GM21367 (cell line): ENCODE measurements at regions not wholly inside any gene's neighbourhood (a gene's known extent, or its start where the extent isn't known, plus 50 kb on each side); places are given as distances from the start of the nearest gene placed in this dataset.

Experiments
- ATAC-seq: cut with Tn5 transposase; IDR thresholded peaks from one replicate; pipeline ENCODE4 v1.9.1; 2021; ENCODE audit not compliant: unreplicated experiment

DNA sequence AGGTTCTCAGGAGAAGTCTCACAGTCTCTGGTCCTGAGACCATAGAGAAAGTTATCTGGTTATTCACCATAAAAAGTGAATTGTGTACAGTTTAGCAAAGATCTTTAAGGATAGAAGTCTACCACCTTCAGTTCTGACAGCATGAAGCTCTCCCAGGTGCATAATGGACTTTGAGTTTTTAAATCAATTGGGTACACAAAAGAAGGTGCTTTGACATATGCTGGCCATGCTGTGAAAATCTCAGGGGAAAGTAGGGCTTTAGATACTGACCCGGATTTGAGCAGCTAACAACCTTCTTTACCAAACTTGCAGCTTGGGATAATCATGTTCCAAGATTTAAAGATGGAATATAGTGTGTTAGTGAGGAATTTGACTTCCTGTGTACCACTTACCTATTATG lies 264.2 kb downstream of the ZSWIM6 start:
- no peak for ATAC-seq

DNA sequence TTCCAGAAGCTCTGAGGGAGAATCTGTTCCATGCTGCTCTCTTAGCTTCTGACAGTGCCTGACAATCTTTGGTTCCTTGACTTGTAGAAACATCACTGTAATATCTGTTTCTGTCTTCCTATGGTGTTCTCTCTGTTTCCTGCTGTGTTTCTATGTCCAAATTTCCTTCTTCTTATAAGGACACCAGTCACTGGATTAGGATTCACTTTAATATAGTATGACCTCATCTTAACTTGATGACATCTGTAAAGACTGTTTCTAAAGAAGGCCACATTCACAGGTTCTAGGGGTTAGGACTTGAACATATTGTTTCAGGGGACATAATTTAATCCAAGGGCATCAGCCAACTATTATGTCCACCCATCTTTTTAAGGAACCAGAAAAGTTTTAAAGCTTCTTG lies 265.6 kb downstream of the ZSWIM6 start:
- no peak for ATAC-seq

DNA sequence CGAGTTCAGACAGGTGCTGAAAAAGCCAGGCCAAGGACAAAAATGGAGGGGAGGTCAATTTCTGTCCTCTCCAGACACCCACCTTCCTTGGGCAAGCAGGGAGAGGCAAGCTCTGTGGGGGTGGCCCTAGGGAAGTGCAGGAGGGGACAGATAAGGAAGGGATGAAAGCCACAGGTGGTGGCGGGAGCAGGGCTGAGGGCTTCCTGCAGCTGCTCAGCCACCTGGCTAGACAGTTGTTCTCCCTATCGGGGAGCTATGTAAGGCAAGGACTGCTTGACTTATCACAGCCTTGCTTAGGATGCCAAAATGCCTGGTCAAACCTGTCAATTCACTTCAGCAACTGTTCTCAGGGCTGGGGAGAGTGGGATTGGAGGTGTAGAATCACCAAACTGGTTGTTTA lies 266.1 kb downstream of the ZSWIM6 start:
- ATAC-seq, result no peak

DNA sequence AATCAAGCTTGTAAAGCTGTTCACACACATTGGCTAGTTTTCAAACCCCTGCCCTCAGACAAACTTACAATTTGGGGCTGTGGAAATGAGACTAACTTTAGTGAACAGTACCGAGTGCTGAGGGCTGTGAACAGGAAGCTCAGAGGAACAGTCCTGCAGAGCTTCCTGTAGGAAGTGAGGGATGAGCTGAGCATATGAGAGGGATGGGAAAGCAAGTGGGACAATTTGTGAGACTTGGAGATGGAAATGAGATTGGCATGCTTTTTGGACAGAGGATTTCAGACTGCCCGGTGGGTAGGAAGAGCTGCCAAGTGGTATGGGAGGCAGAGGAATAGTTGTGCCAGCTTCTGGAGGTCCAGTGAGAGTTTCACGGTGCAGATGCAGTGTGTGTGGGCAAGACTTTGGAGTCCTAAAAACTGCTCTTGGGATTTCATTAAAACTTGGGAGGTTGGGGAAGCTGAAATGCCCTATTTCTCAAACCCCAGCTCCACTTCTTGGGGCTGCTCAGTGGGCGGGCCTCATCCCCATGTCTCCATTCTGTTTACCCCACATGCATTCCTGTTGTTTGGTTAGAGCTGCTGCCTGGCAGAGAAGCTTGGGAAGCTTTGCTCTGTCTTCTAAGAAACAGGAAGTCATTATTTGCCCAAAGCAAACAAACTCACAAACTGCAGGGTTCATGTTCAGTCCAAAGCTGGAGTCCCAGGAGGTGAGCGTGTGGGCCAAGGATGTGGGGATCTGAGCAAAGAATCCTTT lies 267.5 kb downstream of the ZSWIM6 start:
- no peak for ATAC-seq

DNA sequence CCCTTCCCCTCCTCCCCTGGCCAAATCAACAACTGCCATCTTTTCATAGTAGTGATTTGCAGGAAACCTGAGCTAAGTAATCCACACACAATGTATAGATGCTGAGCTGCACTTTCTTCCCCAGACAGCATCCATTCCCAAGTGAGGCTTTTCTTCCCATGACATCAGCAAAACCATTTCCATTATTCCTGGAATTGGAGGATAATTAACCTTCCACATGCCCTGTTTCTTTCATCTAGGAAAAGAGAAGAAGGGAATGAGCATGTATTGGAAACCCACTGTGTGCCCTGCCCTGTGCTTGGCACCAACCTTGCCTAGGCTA lies 268.0 kb downstream of the ZSWIM6 start:
- ATAC-seq, result no peak

DNA sequence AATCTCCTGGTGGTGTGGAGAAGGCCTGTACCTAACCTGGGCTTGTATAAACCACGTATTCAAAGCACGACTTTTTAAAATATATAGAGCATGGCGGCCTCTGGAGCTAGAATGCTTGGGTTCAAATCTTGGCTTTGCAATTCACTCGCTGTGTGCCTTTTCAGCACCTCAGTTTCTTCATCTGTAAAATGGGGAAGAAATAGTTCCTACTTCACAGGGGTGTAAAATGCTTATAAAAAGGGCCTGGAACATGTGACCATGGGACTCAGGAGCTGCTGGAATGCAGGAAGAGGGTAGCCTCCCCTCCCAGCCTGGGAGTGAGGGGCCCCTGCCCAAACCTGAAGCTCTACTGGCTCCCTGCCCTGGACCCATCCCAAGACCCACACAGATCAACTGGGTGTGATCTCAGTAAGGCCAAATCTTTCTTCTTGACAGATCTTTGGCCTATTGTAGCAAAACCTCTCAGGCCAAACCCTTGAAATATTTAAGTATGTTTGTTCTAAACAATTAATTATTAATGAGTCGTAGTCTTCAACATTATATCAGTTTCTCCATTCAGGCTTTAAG lies 269.0 kb downstream of the ZSWIM6 start:
- ATAC-seq, result no peak

DNA sequence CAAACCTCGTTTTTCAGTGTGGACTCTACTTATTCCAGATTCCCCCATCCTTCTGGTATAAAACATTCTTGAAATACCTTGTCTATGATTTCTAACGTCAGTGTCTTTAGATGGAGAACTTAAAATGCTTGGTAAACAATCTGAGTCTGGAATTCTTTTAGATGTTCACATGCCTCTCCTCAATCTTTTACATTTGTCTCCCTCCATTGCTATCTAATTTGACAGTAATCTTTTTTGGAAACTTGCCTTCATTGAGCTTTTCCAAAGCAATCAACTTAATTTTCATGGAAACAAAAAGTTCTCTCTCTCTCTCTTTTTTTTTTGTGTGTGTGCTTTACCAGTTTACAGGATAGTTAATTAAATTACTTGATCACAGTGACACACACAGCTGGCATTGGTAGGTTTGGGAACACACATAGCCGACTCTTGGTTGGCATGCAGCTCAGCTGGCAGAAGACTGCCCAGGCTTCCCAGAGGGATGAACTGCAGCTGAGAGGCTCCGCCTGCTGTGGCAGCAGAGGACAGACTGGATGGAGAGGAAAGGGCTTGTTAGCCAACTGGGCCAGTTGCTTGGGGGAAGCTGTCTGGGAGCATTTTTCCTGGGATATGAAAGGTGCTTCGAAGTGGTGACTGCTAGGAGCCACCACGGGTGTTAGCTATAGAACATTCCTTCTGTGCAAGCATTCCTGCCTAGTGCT lies 271.3 kb downstream of the ZSWIM6 start:
- no peak for ATAC-seq

DNA sequence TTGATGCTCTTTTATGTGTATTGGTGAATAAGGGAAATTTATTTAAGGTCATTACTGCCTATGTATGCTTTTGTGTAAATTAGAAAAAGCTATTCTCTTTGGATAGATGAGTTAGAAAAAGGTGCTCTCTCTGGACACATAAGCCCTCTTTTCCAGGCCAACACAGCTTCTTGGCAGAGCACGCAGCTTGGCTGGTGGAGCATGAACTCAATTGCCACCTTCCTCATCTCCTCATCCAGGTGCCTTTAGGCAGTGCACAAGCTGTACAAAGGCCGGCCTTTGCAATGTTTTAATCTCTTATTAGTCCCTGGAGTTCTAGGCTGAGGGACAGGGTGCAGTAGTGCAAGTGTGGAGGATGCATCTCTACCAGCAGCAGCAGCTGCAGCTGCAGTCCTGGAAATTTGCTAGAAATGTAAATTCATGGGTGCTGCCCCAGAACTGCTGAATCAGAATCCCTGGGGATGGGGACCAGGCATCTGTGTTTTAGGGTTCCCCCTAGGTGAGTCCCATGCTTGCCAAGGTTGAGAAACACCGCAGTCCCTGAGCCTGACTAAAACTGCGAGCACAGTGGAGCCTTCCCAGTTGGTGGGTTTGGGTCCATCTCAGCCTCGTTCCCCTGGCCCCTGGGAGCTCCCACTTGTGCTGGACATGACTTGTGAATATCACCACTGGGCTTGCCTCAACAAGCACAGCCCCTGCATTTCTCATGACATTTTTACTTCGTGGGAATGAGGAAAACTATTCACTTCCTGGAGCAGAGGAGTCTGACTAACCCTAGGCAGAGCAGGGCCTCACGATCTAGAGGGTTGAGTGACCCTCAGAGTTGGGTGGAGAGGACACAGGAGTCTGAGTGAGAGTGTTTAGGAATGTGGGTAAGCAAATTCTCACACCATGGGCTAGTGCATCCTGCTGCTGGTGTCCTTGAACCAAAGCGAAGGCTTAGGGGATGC lies 272.3 kb downstream of the ZSWIM6 start:
- ATAC-seq, result no peak

DNA sequence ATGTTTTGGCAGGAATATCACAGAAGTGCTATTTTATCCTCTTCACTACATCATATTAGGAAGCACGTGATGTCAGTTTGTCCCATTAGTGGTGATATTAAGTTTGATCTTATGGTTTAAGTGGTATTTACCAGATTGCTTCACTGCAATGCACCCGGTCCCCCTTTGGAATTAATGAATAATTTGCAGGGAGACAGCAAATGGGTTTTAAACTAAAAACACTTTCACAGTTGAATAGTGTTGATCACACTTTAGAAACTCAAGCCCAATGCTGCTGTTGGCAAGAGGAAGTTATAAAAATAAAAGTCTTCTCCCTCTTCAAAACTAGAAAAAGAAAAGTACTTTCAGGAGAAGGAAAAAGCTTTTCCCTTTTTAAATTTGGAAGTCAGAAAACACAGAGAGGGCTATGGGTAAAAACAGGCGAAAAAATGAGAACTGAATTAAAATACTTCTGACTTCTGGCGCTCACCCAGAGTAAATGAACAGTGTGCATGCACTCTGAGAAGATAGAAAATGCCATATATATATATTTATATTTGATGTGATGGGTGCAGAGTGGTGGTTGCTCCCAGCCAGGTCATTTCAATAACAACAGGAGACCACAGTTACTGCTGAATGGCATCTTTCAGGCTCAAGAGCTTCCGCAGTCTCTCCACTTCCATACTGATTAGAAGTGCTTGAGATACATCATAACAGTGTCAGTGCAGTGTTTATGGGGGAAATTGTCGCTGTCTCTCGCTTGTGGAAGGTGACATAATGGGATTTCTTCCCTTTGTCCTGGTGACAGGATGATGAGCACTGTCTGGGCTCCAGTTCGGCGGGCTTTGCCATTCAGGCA lies 278.0 kb downstream of the ZSWIM6 start:
- no peak for ATAC-seq

DNA sequence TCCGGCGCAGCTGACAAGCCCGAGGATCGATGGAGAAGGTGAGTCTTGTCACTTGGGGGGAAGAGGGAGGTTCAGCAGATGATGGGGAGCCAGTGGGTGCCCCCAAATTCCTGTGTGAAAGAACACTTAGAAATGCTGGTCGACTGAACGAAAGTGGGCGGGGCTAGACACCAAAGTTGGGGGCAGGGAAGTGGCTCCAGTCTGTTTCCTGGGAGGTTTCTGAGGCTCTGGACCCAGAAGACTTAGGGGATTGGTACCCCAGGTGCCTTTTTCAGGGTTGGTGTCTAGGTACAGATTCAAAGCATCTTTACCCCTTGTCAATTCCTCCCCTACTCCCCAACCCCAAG lies 278.6 kb downstream of the ZSWIM6 start:
- ATAC-seq, result no peak

DNA sequence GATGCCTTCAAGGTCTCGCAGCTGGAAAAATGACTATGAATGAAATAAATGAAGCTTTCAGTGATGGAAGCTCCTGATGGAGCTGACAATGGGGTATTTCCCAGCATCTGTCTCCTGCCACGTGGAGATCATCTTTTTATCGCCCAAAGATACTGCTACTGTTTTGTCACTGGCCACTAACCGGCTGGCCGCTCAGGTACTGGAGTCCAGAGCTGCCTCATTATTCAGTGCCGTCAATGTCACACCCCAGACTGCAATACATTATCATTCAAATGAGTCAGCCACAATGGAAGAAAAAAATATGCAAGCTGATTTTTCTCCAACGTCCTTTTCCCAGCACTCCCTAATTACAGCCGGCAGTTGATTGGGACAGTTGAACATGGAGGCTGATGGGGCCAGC lies 280.4 kb downstream of the ZSWIM6 start:
- ATAC-seq, result no peak

DNA sequence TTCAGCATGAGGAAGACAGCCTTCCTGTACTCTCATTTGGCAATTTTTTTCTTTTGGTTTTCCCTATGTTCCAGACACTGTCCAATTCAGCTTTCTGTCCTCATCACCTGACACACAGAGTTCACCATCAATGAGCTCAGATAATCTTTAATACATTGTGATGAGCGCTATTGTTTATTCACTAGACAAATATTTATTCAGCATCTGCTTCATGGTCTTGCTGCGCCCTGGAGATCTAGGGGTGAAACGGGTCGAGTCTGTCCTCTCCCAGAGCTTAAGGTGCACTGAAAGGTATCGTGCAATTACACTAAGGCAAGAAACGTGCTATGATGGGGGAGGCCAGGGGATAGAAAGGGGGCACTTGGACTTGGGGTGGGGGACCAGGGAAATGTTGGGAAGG lies 281.6 kb downstream of the ZSWIM6 start:
- ATAC-seq, result no peak

DNA sequence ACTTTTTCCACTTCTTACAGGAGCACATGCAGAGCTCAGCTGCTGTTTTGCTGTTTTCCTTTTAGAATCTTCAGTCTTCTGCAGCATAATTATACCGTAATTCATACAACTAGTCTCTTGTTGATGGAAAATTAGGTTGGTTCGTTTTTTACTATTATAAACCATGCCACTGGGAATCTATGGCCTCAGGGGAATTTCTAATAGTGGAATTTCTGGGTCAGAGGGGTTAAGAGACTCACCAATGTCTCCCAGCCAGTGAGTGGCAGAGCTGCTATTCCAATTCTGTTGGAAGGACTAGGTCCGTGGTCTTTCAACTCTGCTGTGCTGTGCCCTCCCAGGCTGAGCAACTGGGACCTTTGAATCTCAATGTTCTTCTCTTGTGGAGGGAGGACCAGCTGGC lies 282.5 kb downstream of the ZSWIM6 start:
- ATAC-seq, result no peak

DNA sequence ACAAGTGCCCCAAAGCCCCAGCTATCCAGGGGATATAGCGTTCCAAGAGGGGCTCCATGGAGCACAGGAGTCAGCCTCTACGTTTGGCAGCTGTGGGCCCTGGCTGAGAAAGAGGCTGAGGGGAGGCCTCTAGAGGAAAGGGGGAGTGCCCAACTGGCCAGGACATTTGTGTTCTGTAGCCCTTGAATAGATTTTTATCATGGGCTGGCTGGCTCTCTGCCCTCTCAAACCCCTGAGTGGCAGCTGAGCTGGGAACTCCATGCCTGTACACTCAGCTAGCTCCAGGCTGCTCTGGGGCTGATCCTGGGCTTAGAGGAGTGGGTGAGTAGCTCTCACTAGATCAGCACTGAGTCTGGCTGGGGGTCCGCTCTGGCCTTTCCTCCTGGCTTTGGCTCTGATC lies 285.0 kb downstream of the ZSWIM6 start:
- ATAC-seq, result no peak

DNA sequence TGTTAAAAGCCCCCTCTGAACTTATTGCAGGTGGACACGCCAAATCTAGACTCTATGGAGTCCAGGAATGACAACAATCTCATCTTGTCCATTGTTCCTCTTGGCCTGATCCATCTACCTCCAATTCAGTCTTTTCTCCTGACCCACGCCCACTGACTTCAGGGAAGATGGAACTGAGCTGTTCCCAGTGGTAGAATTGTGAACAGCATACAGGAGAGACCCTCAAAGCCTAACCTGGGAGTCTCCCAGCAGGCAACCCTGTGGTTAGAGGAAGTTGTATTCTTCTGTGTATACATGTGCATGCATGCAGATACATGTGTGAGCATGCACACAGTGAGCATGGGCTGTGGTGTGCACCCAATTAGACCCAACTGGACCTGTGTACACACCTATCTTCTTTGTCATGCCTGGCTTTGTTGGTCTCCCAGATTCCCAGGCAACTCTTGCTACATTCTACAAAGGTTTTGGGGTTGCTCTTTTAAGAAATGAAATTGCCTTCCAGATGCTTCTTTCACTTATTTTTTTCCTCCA lies 286.0 kb downstream of the ZSWIM6 start:
- ATAC-seq, result no peak

DNA sequence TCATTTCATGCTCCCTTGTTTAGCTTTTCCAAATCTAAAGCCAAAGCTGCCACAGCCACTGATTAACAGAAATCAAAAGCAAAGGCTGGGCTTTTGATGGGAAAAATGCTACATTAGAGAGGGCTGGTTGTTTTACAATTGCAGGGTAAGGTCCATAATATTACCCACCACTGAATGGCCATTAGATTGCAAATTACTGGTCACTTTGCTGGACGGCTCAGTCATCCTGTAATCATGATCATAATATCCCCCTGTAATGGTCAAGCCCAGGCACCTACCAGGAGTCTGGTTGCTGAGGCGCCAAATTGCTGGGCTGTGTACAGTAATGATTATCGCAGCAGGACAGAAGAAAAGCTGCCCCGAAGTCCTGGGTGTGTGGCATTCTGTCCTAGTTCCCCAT lies 286.5 kb downstream of the ZSWIM6 start:
- ATAC-seq, result no peak

DNA sequence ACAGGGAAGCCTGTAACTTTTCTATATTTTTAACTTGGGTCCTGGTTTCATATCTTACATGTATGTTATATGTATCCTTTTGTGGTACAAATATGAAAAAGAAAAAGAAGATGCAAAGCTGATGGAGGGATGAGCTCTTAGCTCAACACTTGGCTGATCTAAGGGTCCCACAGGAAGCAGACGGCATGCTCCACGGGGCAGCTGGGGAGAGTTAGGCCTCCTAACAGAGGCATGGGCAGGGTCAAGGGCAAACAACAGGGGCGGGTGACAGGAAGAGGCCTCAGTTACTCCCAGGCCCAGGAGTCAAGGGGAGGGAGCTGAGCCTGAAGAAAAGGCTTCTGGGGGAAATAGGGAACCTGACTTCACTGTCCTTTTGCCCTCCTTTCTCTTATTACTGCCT lies 287.2 kb downstream of the ZSWIM6 start:
- no peak for ATAC-seq

DNA sequence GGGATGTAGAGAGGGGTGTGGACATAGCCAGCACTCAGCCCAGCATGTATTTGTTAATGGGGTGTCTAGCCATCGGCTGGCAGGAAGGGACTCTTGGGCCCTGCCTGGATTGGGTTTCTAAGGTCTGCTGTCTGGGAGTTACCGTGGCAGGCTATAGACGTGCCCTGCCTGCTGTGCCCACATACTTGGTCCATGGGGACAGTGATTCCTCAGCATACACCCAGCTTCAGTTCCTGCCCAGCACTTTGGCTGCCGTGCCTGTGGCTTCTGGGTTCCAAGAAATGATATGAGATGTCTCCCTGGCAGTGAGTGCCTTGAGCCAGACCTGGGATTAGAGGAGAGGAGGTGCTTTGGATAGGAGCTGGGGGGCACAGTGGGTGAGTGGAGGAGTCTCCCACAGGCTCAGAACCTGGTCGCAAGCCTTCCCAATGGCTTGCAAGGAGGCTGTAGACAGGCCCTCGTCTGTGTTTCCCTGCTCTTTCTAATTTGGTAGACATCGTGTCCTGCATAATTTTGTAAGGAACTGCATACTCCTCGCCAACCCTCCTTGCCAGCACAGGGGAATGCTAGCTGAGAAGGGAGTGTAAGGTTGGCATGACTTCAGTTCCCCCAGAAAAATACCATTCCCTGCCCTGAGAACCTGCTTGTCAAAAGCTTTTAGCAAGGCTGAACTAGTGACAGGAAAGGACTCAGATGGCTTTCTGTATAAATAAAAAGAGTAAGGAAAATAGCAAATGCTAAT lies 287.9 kb downstream of the ZSWIM6 start:
- ATAC-seq, result no peak

DNA sequence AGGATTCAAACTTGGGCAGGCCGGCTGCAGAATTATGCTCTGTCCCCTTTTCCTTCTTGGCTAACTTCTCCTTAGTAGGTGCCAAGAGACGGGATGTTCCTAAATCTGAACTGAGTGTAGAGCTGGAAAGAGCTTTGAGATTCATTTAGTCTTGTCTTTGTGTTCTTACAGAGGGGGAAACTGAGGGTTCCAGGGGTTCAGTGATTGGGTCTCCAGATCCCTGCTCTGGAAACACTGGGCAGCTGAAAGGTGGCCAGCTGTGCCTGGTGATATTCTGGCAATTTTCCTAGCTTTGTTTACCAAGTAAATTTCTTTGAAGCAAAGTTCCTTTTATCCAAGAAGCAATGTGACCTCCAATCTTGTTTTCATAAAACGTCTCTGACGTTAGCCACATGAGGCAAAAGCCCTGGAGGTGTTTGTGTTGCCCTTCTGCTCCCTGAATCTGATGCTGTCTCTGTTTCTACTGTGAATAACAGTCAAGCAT lies 288.7 kb downstream of the ZSWIM6 start:
- ATAC-seq, result no peak

DNA sequence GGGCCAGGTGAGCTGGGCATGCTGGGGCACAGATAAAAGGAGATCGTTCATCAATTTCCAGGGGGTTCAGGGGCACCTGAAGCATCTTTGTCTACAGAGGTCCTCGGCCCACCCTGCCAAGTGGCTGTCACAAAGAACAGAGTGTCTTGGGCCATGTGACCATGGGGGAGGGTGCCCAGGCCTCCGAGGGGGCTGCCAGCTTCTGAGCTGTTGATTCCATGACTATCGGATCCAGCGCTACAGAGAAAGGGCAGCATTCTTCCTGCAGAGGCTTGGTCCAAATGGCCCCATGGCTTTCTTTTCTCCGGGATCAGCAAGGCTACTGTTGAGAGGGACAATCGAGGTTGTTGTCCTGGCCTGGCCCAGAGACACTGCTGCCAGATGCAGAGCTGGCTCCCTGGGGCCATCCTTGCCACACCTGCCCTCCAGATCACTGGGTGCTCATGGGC lies 289.2 kb downstream of the ZSWIM6 start:
- ATAC-seq, result no peak
